ENCODE measurements at regions not wholly inside any gene's neighbourhood (a gene's known extent, or its start where the extent isn't known, plus 50 kb on each side); places are given as distances from the start of the nearest gene placed in this dataset.
"Not testable (repeated sequence)": the region's sequence is repeated elsewhere in the genome, so short reads cannot be mapped to it uniquely, and the experiment has no call there.

DNA sequence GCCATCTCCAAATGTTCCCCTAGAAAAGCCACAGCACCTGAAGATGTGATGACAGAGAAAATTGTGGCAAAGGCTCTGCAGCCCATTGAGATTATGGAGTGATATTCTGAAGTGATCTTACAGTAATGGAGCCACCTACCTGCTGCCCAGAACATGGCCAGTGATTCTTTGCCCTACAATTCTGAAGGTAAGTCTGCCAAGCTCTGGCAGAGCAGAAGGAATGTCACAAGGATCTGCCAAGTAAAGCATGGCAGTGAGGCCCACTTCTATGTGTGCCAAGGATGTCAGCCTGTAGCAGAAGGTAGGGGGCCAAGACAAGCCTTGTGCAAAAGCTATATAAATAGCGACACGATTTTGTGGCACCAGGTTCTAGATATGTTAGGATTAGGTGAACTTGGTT, 155.1 kb downstream of the RND3 start:
- Histone ChIP-seq H3K9me2 (replicated peaks; ENCODE audit: low read depth, low read length) (no peaks in the 10 kb centered on the region), H3F3A (ENCODE audit: low read depth) (no peaks in the 10 kb centered on the region), H2AFZ (ENCODE audit: low read length) (no peak overlapping the region), H3K79me2 (ENCODE audit: insufficient read depth, low read length) (no peaks in the 10 kb centered on the region), H3K9me3 (ENCODE audit: insufficient read depth, low read depth, low read length) (no peaks in the 10 kb centered on the region), H4K20me1 (ENCODE audit: insufficient read depth, low read length, poor library complexity, severe bottlenecking) (no peaks in the 10 kb centered on the region), H3K36me3 (ENCODE audit: insufficient read depth, low read length) (no peaks in the 10 kb centered on the region), H3K9ac (ENCODE audit: low read depth, low read length, poor library complexity, severe bottlenecking) (no peak overlapping the region), H3K4me2 (ENCODE audit: low read depth, low read length, poor library complexity, severe bottlenecking) (no peak overlapping the region), H3K4me1 (ENCODE audit: insufficient read depth, low read length, poor library complexity, severe bottlenecking) (no peaks in the 10 kb centered on the region), H3K4me3 (ENCODE audit: low read length, poor library complexity, severe bottlenecking) (no peak overlapping the region), H3K27me3 (ENCODE audit: insufficient read depth, low read length, poor library complexity, severe bottlenecking) (no peaks in the 10 kb centered on the region)
- TF ChIP-seq EZH2phosphoT487 (IDR thresholded peaks at IDR 0.05; ENCODE audit: borderline replicate concordance) = no peak
- TF ChIP-seq, protein P1, sequence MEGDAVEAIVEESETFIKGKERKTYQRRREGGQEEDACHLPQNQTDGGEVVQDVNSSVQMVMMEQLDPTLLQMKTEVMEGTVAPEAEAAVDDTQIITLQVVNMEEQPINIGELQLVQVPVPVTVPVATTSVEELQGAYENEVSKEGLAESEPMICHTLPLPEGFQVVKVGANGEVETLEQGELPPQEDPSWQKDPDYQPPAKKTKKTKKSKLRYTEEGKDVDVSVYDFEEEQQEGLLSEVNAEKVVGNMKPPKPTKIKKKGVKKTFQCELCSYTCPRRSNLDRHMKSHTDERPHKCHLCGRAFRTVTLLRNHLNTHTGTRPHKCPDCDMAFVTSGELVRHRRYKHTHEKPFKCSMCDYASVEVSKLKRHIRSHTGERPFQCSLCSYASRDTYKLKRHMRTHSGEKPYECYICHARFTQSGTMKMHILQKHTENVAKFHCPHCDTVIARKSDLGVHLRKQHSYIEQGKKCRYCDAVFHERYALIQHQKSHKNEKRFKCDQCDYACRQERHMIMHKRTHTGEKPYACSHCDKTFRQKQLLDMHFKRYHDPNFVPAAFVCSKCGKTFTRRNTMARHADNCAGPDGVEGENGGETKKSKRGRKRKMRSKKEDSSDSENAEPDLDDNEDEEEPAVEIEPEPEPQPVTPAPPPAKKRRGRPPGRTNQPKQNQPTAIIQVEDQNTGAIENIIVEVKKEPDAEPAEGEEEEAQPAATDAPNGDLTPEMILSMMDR (conservative IDR thresholded peaks at IDR 0.05; ENCODE audit: low read length) = peak; percentile 27; the same call in 1 of the 2 replicates

DNA sequence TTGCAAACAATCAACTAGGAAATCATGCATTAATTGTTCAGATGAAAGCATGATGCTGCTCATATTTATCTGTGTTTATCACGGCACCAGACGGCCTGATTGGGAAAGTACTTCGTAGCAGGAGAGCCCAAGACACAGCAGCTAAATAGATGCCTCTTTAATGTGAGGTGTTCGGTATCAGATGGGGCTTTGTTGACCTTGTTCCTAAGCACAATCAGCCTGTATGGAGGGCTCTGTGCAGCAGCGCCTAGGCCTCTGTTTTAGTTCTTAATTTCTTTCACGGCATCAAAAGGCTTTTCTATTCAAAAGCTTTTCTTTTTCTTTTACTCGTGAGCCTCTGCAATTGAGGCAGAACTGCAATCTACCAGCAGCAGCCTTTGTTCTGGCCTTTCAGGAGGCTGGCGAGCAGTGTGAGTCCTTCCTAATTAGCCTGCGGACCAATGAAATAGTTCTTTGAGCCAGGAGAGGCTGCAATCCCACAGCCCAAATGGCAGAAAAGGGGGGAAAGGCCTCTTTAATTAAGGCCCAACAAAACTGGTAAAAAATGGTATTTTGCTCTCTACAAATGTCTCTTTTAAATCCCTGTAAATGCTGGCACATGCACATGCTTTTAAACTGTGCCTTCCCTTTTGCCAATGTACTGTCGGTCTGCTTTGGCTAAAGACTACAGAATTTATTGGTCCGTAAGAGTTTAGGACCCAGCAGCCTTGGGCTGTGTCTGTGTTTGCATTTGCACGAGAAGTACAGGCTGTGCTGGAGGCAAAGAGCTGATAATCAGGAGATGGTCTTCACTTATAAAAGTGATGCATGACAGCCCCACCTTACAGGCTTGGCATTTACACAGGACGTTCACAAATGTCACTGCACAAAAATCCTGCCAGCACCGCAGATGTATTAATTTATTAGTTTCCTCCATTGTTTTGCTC, 159.6 kb downstream of the RND3 start:
- Histone ChIP-seq H3K9ac (ENCODE audit: low read depth, low read length, poor library complexity, severe bottlenecking) (no peak overlapping the region), H3K4me3 (ENCODE audit: low read length, poor library complexity, severe bottlenecking) (no peak overlapping the region), H3K79me2 (ENCODE audit: insufficient read depth, low read length) (no peaks in the 10 kb centered on the region), H3K27me3 (ENCODE audit: insufficient read depth, low read length, poor library complexity, severe bottlenecking) (no peaks in the 10 kb centered on the region), H2AFZ (ENCODE audit: low read length) (no peak overlapping the region), H3K9me2 (replicated peaks; ENCODE audit: low read depth, low read length) (no peaks in the 10 kb centered on the region), H3K36me3 (ENCODE audit: insufficient read depth, low read length) (no peaks in the 10 kb centered on the region), H3K9me3 (ENCODE audit: insufficient read depth, low read depth, low read length) (no peaks in the 10 kb centered on the region), H3K4me2 (ENCODE audit: low read depth, low read length, poor library complexity, severe bottlenecking) (no peak overlapping the region), H3K4me1 (ENCODE audit: insufficient read depth, low read length, poor library complexity, severe bottlenecking) (no peaks in the 10 kb centered on the region), H3F3A (ENCODE audit: low read depth) (no peaks in the 10 kb centered on the region), H4K20me1 (ENCODE audit: insufficient read depth, low read length, poor library complexity, severe bottlenecking) (no peaks in the 10 kb centered on the region)
- TF ChIP-seq, protein P1 (conservative IDR thresholded peaks at IDR 0.05; ENCODE audit: low read length) = no peak

DNA sequence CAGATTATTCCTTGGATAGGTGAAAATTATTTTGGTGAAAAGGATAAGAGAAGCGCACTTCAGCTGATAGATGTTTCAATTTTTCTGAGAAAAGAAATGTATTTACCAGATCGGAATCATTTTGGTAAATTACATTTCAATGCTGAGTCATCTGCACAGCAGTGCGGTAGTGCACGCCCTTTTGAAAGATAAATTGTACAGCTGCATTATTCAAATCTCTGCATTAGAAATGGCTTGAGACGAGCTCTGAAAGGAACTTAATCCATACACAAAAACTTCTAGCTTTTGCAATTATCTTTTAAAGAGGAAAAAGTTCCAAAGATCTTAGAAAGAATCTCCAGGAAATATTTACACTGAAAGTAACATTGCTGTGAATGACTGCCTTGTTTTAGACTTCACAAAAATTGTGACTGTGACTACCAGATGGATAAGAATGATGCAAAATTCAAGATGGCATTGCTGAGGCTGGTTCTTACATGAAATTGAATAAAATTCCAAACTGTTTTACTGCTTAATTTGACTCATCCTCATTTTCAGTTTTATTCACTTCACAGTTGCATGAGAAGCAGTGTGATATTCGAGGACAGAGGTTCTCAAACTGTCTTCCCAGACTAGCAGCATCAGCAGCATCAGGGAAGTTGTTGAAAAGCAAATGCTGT, 161.7 kb downstream of the RND3 start:
- H4K20me1 ChIP-seq (ENCODE audit: insufficient read depth, low read length, poor library complexity, severe bottlenecking) = no peaks in the 10 kb centered on the region

DNA sequence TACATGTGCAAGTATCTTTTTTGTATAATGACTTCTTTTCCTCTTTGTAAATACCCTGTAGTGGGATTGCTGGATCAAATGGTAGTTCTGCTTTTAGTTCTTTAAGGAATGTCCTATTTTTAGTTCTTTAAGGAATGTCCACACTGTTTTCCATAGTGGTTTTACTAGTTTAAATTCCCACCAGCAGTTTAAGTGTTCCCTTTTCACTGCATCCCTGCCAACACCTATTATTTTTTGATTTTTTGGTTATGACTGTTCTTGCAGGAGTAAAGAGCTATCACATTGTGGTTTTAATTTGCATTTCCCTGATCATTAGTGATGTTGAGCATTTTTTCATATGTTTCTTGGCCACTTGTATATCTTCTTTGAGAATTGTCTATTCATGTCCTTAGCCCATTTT, 164.4 kb downstream of the RND3 start:
- not testable (repeated sequence) for H4K20me1 ChIP-seq (ENCODE audit: insufficient read depth, low read length, poor library complexity, severe bottlenecking); H3K4me3 ChIP-seq (ENCODE audit: low read length, poor library complexity, severe bottlenecking); H3K9me3 ChIP-seq (ENCODE audit: insufficient read depth, low read depth, low read length); H3K9me2 ChIP-seq (replicated peaks; ENCODE audit: low read depth, low read length); H3K4me2 ChIP-seq (ENCODE audit: low read depth, low read length, poor library complexity, severe bottlenecking); H3K36me3 ChIP-seq (ENCODE audit: insufficient read depth, low read length); H2AFZ ChIP-seq (ENCODE audit: low read length); H3K9ac ChIP-seq (ENCODE audit: low read depth, low read length, poor library complexity, severe bottlenecking); H3K79me2 ChIP-seq (ENCODE audit: insufficient read depth, low read length); H3K4me1 ChIP-seq (ENCODE audit: insufficient read depth, low read length, poor library complexity, severe bottlenecking); H3K27me3 ChIP-seq (ENCODE audit: insufficient read depth, low read length, poor library complexity, severe bottlenecking); H3F3A ChIP-seq (ENCODE audit: low read depth)

More for the DNA sequence above, 161.7 kb downstream of the RND3 start:
- Histone ChIP-seq H3K4me3 (ENCODE audit: low read length, poor library complexity, severe bottlenecking) (no peak overlapping the region), H3K79me2 (ENCODE audit: insufficient read depth, low read length) (no peaks in the 10 kb centered on the region), H3K9me2 (replicated peaks; ENCODE audit: low read depth, low read length) (no peaks in the 10 kb centered on the region), H3K9ac (ENCODE audit: low read depth, low read length, poor library complexity, severe bottlenecking) (no peak overlapping the region), H2AFZ (ENCODE audit: low read length) (no peak overlapping the region), H3K36me3 (ENCODE audit: insufficient read depth, low read length) (no peaks in the 10 kb centered on the region), H3K4me2 (ENCODE audit: low read depth, low read length, poor library complexity, severe bottlenecking) (no peak overlapping the region), H3K4me1 (ENCODE audit: insufficient read depth, low read length, poor library complexity, severe bottlenecking) (no peaks in the 10 kb centered on the region), H3K9me3 (ENCODE audit: insufficient read depth, low read depth, low read length) (no peaks in the 10 kb centered on the region), H3K27me3 (ENCODE audit: insufficient read depth, low read length, poor library complexity, severe bottlenecking) (no peaks in the 10 kb centered on the region), H3F3A (ENCODE audit: low read depth) (no peaks in the 10 kb centered on the region)
- no peak for TF ChIP-seq EZH2phosphoT487 (IDR thresholded peaks at IDR 0.05; ENCODE audit: borderline replicate concordance)
- TF ChIP-seq, protein P1 (conservative IDR thresholded peaks at IDR 0.05; ENCODE audit: low read length) = no peak

All from Loucy (cell line).